GM12878 (cell line): ENCODE measurements at regions not wholly inside any gene's neighbourhood (a gene's known extent, or its start where the extent isn't known, plus 50 kb on each side); places are given as distances from the start of the nearest gene placed in this dataset.

Experiments
- ATAC-seq: fragments of 200-7000 bp; cut with Tn5 transposase; 3 replicates; pipeline ENCODE4 v1.9.1; 2020; ENCODE audit warnings: mild to moderate bottlenecking, moderate library complexity
- BruUV-seq: library from RNA; stranded (reverse); fragments of 400-500 nt; replicated peaks from 2 replicates; lab custom pipeline; 2021; lab: Mats Ljungman, UMichigan
- CTCF ChIA-PET: fragments of 300-600 bp; sonication (Branson Sonifier 250); formaldehyde crosslinking; extraction: SDS; loops from one replicate; lab custom pipeline; 2021; ENCODE audit warnings: inconsistent platforms; lab: Yijun Ruan, JAX
- POLR2A ChIA-PET: fragments of 350-600 bp; formaldehyde crosslinking; extraction: SDS; loops from one replicate; lab custom pipeline; 2021; ENCODE audit warnings: inconsistent platforms; lab: Charles Lee
- RAD21 ChIA-PET: fragments of 300-600 bp; sonication (Branson Sonifier 250); formaldehyde crosslinking; loops from one replicate; lab custom pipeline; 2023; ENCODE audit warnings: antibody characterized with exemption; ENCODE audit not compliant: unreplicated experiment; lab: Charles Lee
- SMC1A ChIA-PET: fragments of 300-600 bp; sonication (Branson Sonifier 250); formaldehyde crosslinking; loops from one replicate; lab custom pipeline; 2023; ENCODE audit not compliant: unreplicated experiment, uncharacterized antibody; lab: Charles Lee
- DNase-seq: peaks from one replicate; pipeline ENCODE4 v3.0.0-alpha.2; 2011; ENCODE audit warnings: low read depth, low spot score
- FAIRE-seq: peaks from 3 replicates; lab custom pipeline; 2011; peaks lifted over from hg19 to GRCh38; lab: Jason Lieb, UNC
- H2AFZ ChIP-seq: 2 replicates; pipeline ENCODE4 v1.6.0; 2011; ENCODE audit warnings: low read depth, low read length, control low read depth; ENCODE audit not compliant: control insufficient read depth
- H3K27ac ChIP-seq: 2 replicates; pipeline ENCODE4 v1.5.1; 2011; ENCODE audit warnings: control low read depth; ENCODE audit not compliant: control insufficient read depth, insufficient read depth
- H3K27me3 ChIP-seq, 2 experiments: replicated peaks in 1 of 2; 2 replicates each; pipeline versions ENCODE4 v1.6.0 to v1.6.1; 2011; ENCODE audit warnings: low read length in 1 of 2; ENCODE audit not compliant: control insufficient read depth in 2 of 2, insufficient read depth in 2 of 2
- H3K36me3 ChIP-seq, 2 experiments: 2 replicates each; pipeline ENCODE4 v1.5.1; 2011; ENCODE audit warnings: low read length in 1 of 2; ENCODE audit not compliant: control insufficient read depth in 2 of 2, insufficient read depth in 2 of 2
- H3K4me1 ChIP-seq: 2 replicates; pipeline ENCODE4 v1.6.1; 2011; ENCODE audit warnings: mild to moderate bottlenecking, low read length, moderate library complexity, mixed read lengths; ENCODE audit not compliant: control insufficient read depth, insufficient read depth
- H3K4me2 ChIP-seq: 2 replicates; pipeline ENCODE4 v1.6.0; 2011; ENCODE audit warnings: control low read depth; ENCODE audit not compliant: control insufficient read depth, insufficient read depth
- H3K4me3 ChIP-seq: fragments of 200-600 bp; sonication (generic); 2 replicates; pipeline ENCODE4 v1.5.1; 2016
- H3K79me2 ChIP-seq: 2 replicates; pipeline ENCODE4 v1.6.0; 2011; ENCODE audit warnings: low read length; ENCODE audit not compliant: control insufficient read depth, insufficient read depth
- H3K9ac ChIP-seq: 2 replicates; pipeline ENCODE4 v1.8.0; 2011; ENCODE audit warnings: low read length, control low read depth, mixed read lengths; ENCODE audit not compliant: control insufficient read depth, insufficient read depth
- H3K9me3 ChIP-seq: replicated peaks from 3 replicates; pipeline ENCODE4 v1.5.1; 2011; ENCODE audit warnings: mild to moderate bottlenecking, low read length; ENCODE audit not compliant: control insufficient read depth, insufficient read depth
- H4K20me1 ChIP-seq: 2 replicates; pipeline ENCODE4 v1.6.0; 2011; ENCODE audit not compliant: control insufficient read depth, insufficient read depth
- BACH1 ChIP-seq: fragments of 450-650 bp; IDR thresholded peaks from 2 replicates; pipeline ENCODE4 v1.6.1; 2017; ENCODE audit warnings: mild to moderate bottlenecking, borderline replicate concordance
- BRCA1 ChIP-seq: IDR thresholded peaks from 2 replicates; pipeline ENCODE4 v1.6.1; 2011; ENCODE audit warnings: low read depth, low read length, improper control_type of control experiment
- CEBPB ChIP-seq, 2 experiments: fragments of 150-350 bp in 1 of 2; IDR thresholded peaks; 2 replicates each; pipeline ENCODE4 v1.6.1; 2012 to 2014; ENCODE audit warnings: low read depth in 2 of 2, low read length in 2 of 2, borderline replicate concordance in 1 of 2, inconsistent platforms in 1 of 2
- CHD2 ChIP-seq: IDR thresholded peaks from 2 replicates; pipeline ENCODE4 v1.6.1; 2011; ENCODE audit warnings: low read depth, low read length, improper control_type of control experiment, borderline replicate concordance
- CREB1 ChIP-seq: IDR thresholded peaks from 2 replicates; pipeline ENCODE4 v1.6.1; 2012; ENCODE audit warnings: low read depth, mild to moderate bottlenecking, inconsistent platforms
- ETV6 ChIP-seq, 2 experiments: fragments of 450-650 bp in 1 of 2; IDR thresholded peaks in 1 of 2; conservative IDR thresholded peaks in 1 of 2; 2 replicates each; pipeline ENCODE4 v1.6.1; 2014; ENCODE audit warnings: antibody characterized with exemption in 1 of 2, borderline replicate concordance in 1 of 2, low read depth in 1 of 2, mild to moderate bottlenecking in 1 of 2, moderate library complexity in 1 of 2
- FOXK2 ChIP-seq: fragments of 450-650 bp; IDR thresholded peaks from 2 replicates; pipeline ENCODE4 v1.6.1; 2017; ENCODE audit warnings: mild to moderate bottlenecking, moderate library complexity
- HCFC1 ChIP-seq: fragments of 150-350 bp; IDR thresholded peaks from 2 replicates; pipeline ENCODE4 v1.6.1; 2014; ENCODE audit warnings: low read length
- MTA3 ChIP-seq: IDR thresholded peaks from 2 replicates; pipeline ENCODE4 v1.6.1; 2012; ENCODE audit warnings: low read length, inconsistent platforms, borderline replicate concordance
- NBN ChIP-seq: fragments of 450-650 bp; IDR thresholded peaks from 2 replicates; pipeline ENCODE4 v1.6.1; 2016
- PAX8 ChIP-seq: fragments of 450-650 bp; IDR thresholded peaks from 2 replicates; pipeline ENCODE4 v1.6.1; 2017; ENCODE audit warnings: mild to moderate bottlenecking, moderate library complexity
- RAD21 ChIP-seq: IDR thresholded peaks from 2 replicates; pipeline ENCODE4 v1.6.1; 2011; ENCODE audit warnings: mild to moderate bottlenecking, low read depth, low read length, moderate library complexity; ENCODE audit not compliant: insufficient read depth
- RB1 ChIP-seq: fragments of 450-650 bp; formaldehyde crosslinking; IDR thresholded peaks from 2 replicates; pipeline ENCODE4 v1.6.1; 2017; ENCODE audit warnings: mild to moderate bottlenecking, borderline replicate concordance
- USF1 ChIP-seq: IDR thresholded peaks from 2 replicates; pipeline ENCODE4 v1.6.1; 2011; ENCODE audit warnings: borderline replicate concordance, low read depth, mild to moderate bottlenecking, moderate library complexity, mixed read lengths, low read length; ENCODE audit not compliant: insufficient read depth; ENCODE audit errors: extremely low read length
- ZBTB4 ChIP-seq: fragments of 450-650 bp; formaldehyde crosslinking; IDR thresholded peaks from 2 replicates; pipeline ENCODE4 v1.4.0; 2022; ENCODE audit warnings: mild to moderate bottlenecking, moderate library complexity
- ZNF384 ChIP-seq: IDR thresholded peaks from 2 replicates; pipeline ENCODE4 v1.6.1; 2012; ENCODE audit warnings: low read depth, mild to moderate bottlenecking, low read length, improper control_type of control experiment, borderline replicate concordance
- WGBS: methylation state at CpG from one replicate; pipeline ENCODE4 v1.1.6; 2016; ENCODE audit warnings: low lambda C conversion rate; ENCODE audit not compliant: insufficient replicate concordance, insufficient coverage; ENCODE audit errors: missing lambda C conversion rate; 5-methylcytosine and 5-hydroxymethylcytosine counted together
- in situ Hi-C: fragments of 300-500 bp; cut with MboI; formaldehyde crosslinking; loops from 9 replicates; pipeline ENCODE4 v1.14.3; 2018; ENCODE audit warnings: mixed read lengths
- intact Hi-C: fragments of 100-400 bp; cut with micrococcal nuclease; formaldehyde crosslinking; loops from one replicate; pipeline ENCODE4 v1.14.2; 2022; ENCODE audit not compliant: unreplicated experiment

- no TSS peak for BruUV-seq
- RAD21 ChIA-PET, result no interaction called here
- TF ChIP-seq FOXK2 (no peak), MTA3 (no peak), RB1 (no peak), HCFC1 (no peak), ETV6 (conservative IDR thresholded peaks at IDR 0.05 in 1 of 2, IDR thresholded peaks at IDR 0.05 in 1 of 2; ENCODE audit: borderline replicate concordance in 1 of 2, low read depth in 1 of 2) (no peak), USF1 (no peak), BACH1 (no peak), NBN (no peak), ZBTB4 (CRISPR knock-in tag) (no peak), CREB1 (no peak), PAX8 (no peak), CEBPB (IDR thresholded peaks at IDR 0.05; ENCODE audit: borderline replicate concordance in 1 of 2, low read depth in 2 of 2, low read length in 2 of 2) (no peak), BRCA1 (no peak), ZNF384 (no peak), CHD2 (no peak), RAD21 (no peak)
Measured at GRCh38 chr6:112620812-112621569, 273.9 kb downstream of the RFPL4B start.

More at GRCh38 chr6:112620812-112621569, 273.9 kb downstream of the RFPL4B start:
- Histone ChIP-seq H3K79me2 (no peaks in the 10 kb centered on the region), H2AFZ (no peak overlapping the region), H3K4me2 (no peak overlapping the region), H3K4me3 (no peak overlapping the region), H4K20me1 (no peaks in the 10 kb centered on the region), H3K27me3 (no peaks in the 10 kb centered on the region), H3K36me3 (no peaks in the 10 kb centered on the region), H3K4me1 (no peaks in the 10 kb centered on the region), H3K9me3 (no peaks in the 10 kb centered on the region), H3K9ac (no peak overlapping the region), H3K27ac (no peak overlapping the region)
- POLR2A ChIA-PET, result no interaction called here
- 10% methylated on average over 3 of the region's 3 CpGs for WGBS
- CTCF ChIA-PET, result no interaction called here
- no peak for ATAC-seq
- intact Hi-C loops, result no loop called here
- in situ Hi-C loops, result no loop called here
- DNase-seq, result no peak
- SMC1A ChIA-PET, result interaction anchor here (0.6 kb wide), 1 partner anchor 804 kb away, joined by 3 read pairs; no protein-coding TSS in a partner anchor
- no peak for FAIRE-seq
